MM.1S (cell line): ENCODE measurements at regions not wholly inside any gene's neighbourhood (a gene's known extent, or its start where the extent isn't known, plus 50 kb on each side); places are given as distances from the start of the nearest gene placed in this dataset.

Source experiments
- CTCF ChIP-seq: fragments of 300-600 bp; sonication (generic); IDR thresholded peaks from 2 replicates; pipeline ENCODE4 v1.5.1; 2016; ENCODE audit warnings: antibody characterized with exemption, low read length, mixed read lengths
- EZH2 ChIP-seq: fragments of 300-600 bp; sonication (generic); optimal IDR thresholded peaks from 2 replicates; pipeline ENCODE3; 2017; ENCODE audit warnings: low read depth, mild to moderate bottlenecking, antibody characterized with exemption, low read length, mixed read lengths
- EZH2phosphoT487 ChIP-seq: fragments of 300-600 bp; sonication (generic); IDR thresholded peaks from 2 replicates; pipeline ENCODE4 v1.6.1; 2018; ENCODE audit warnings: antibody characterized with exemption, low read length

GRCh38 chr4:45578874-45579273, 545.0 kb downstream of the GABRG1 start:
- TF ChIP-seq CTCF (no peak), EZH2phosphoT487 (no peak), EZH2 (no peak)
